Esophagus muscularis mucosa (tissue), 4 donors: ENCODE measurements at regions not wholly inside any gene's neighbourhood (a gene's known extent, or its start where the extent isn't known, plus 50 kb on each side); places are given as distances from the start of the nearest gene placed in this dataset.

Experiments used
- CTCF ChIP-seq, 3 experiments: fragments of 200-600 bp in 2 of 3; fragments of 450-650 bp in 1 of 3; sonication (generic) in 2 of 3; IDR thresholded peaks; one replicate each; pipeline ENCODE4 v1.5.1; 2017 to 2019; ENCODE audit warnings: antibody characterized with exemption in 3 of 3, mild to moderate bottlenecking in 2 of 3, moderate library complexity in 1 of 3
- EP300 ChIP-seq: sonication (generic); formaldehyde crosslinking; IDR thresholded peaks from one replicate; pipeline ENCODE4 v1.6.1; 2017; ENCODE audit warnings: antibody characterized with exemption
- POLR2A ChIP-seq: fragments of 450-650 bp; IDR thresholded peaks from one replicate; pipeline ENCODE4 v1.6.1; 2017; ENCODE audit warnings: antibody characterized with exemption, moderate library complexity, mild to moderate bottlenecking, low read depth

GRCh38 chr1:229157480-229157879 is 113.4 kb upstream of the RAB4A start:
- TF ChIP-seq CTCF (IDR thresholded peaks at IDR 0.05): no peak
- TF ChIP-seq POLR2A: no peak
- TF ChIP-seq EP300: no peak
